ENCODE measurements at regions not wholly inside any gene's neighbourhood (a gene's known extent, or its start where the extent isn't known, plus 50 kb on each side); places are given as distances from the start of the nearest gene placed in this dataset.

DNA sequence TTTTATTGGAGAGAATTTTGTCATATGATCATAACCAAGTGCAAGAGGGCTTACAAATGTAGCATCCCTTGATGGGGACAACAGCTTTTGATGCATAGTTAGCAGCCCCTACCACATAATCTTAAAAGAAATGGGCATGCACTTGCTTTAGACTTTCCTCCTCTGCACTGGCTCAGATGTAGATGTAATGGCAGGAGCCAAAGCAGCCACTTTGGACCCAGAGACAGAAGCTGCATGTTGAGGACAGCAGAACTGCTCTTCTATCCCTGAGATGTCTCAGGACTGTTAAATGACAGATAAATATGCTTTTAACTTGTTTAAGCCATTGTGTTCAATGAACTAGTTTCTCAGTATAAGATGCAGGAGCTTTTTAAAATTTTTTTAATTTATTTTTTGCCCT is 450.7 kb downstream of the TYW1 start:
- no peak overlapping the region for H2AK5ac ChIP-seq (ENCODE audit: low read depth, low read length)
- no peaks in the 10 kb centered on the region for H4K20me1 ChIP-seq (replicated peaks in 1 of 2; ENCODE audit: control insufficient read depth in 1 of 2, insufficient read depth in 2 of 2, low read length in 2 of 2)
- CTCF ChIA-PET (ENCODE audit: partially characterized antibody): interaction anchor here (1.5 kb wide), 1 partner anchor 69 kb away, joined by 5 read pairs; no protein-coding TSS in a partner anchor
- no peaks in the 10 kb centered on the region for H3K79me2 ChIP-seq (ENCODE audit: control insufficient read depth in 1 of 2, insufficient read depth in 2 of 2, low read length in 2 of 2)
- no peak overlapping the region for H2BK15ac ChIP-seq (ENCODE audit: low read length)
- TF ChIP-seq NRF1 (IDR thresholded peaks at IDR 0.05; ENCODE audit: low read depth, low read length) (no peak), CHD2 (IDR thresholded peaks at IDR 0.05; ENCODE audit: low read length) (no peak), SRF (IDR thresholded peaks at IDR 0.05; ENCODE audit: low read depth, low read length) (no peak), SIRT6 (IDR thresholded peaks at IDR 0.05; ENCODE audit: low read length) (no peak), KDM1A (IDR thresholded peaks at IDR 0.05; ENCODE audit: borderline replicate concordance, low read length) (peak; percentile 39; the same call in 1 of the 2 replicates)
- H2AFZ ChIP-seq (ENCODE audit: low read length): no peak overlapping the region
- DNase-seq (ENCODE audit: low read depth in 1 of 2, low spot score in 2 of 2) (no peak), FAIRE-seq (no peak)
- no peak overlapping the region for H2BK12ac ChIP-seq (ENCODE audit: low read depth, low read length)
- no peak overlapping the region for H3K23ac ChIP-seq (ENCODE audit: insufficient read length)
- H3K4me3 ChIP-seq (ENCODE audit: extremely low read depth in 1 of 4, insufficient read depth in 2 of 4, low read depth in 3 of 4, low read length in 4 of 4): no peak overlapping the region
- H3K9ac ChIP-seq (replicated peaks in 1 of 4; ENCODE audit: extremely low read depth in 1 of 4, low read depth in 3 of 4, low read length in 3 of 4): no peak overlapping the region
- no peaks in the 10 kb centered on the region for H3K9me3 ChIP-seq (ENCODE audit: insufficient read depth in 2 of 2, low read depth in 1 of 2, low read length in 1 of 2)
- H3K4me1 ChIP-seq (replicated peaks in 1 of 4; ENCODE audit: control insufficient read depth in 3 of 4, insufficient read depth in 4 of 4, low read length in 3 of 4): peaks cover 0 to 2% (median 0%) of the 10 kb centered on the region in 4 experiments; a peak in 1 of 7 replicates
- no peak overlapping the region for H2BK120ac ChIP-seq (replicated peaks; ENCODE audit: low read depth, low read length)
- H4K91ac ChIP-seq (replicated peaks; ENCODE audit: insufficient read length, low read length): no peak overlapping the region
- no peaks in the 10 kb centered on the region for H3K79me1 ChIP-seq (ENCODE audit: low read depth, low read length)
- H4K8ac ChIP-seq (ENCODE audit: extremely low read depth, insufficient read depth, low read length): no peak overlapping the region
- H2BK20ac ChIP-seq (ENCODE audit: low read length): no peak overlapping the region
- no peak overlapping the region for H4K5ac ChIP-seq (ENCODE audit: insufficient read length, low read depth, low read length)
- H3K36me3 ChIP-seq (ENCODE audit: control insufficient read depth in 2 of 4, insufficient read depth in 4 of 4, low read length in 3 of 4): no peaks in the 10 kb centered on the region
- POLR2A ChIA-PET (ENCODE audit: partially characterized antibody): no interaction called here
- H3K27ac ChIP-seq (ENCODE audit: low read depth, low read length): no peak overlapping the region
- no peak overlapping the region for H3K4ac ChIP-seq (replicated peaks; ENCODE audit: insufficient read length, low read depth, low read length)
- H3K27me3 ChIP-seq (replicated peaks in 1 of 4; ENCODE audit: control insufficient read depth in 3 of 4, extremely low read depth in 1 of 4, insufficient read depth in 3 of 4, low read length in 3 of 4): no peaks in the 10 kb centered on the region
- no peak overlapping the region for H3K14ac ChIP-seq (ENCODE audit: insufficient read length)
- H3K56ac ChIP-seq (replicated peaks; ENCODE audit: insufficient read length, low read depth, low read length): no peak overlapping the region
- H2BK5ac ChIP-seq (ENCODE audit: low read depth, low read length): no peak overlapping the region
- H3K23me2 ChIP-seq (ENCODE audit: low read depth, low read length): no peaks in the 10 kb centered on the region
- no peak overlapping the region for H3K18ac ChIP-seq (ENCODE audit: extremely low read depth, low read length)
- H3K4me2 ChIP-seq (ENCODE audit: insufficient read depth in 1 of 2, low read depth in 2 of 2, low read length in 2 of 2): no peak overlapping the region

All from H1 (cell line).